H1 (cell line): ENCODE measurements at regions not wholly inside any gene's neighbourhood (a gene's known extent, or its start where the extent isn't known, plus 50 kb on each side); places are given as distances from the start of the nearest gene placed in this dataset.

Experiments
- CTCF ChIA-PET: fragments of 300-600 bp; sonication (Branson Sonifier 250); formaldehyde crosslinking; loops from one replicate; lab custom pipeline; 2021; ENCODE audit not compliant: partially characterized antibody; lab: Charles Lee
- POLR2A ChIA-PET: fragments of 300-600 bp; sonication (Branson Sonifier 250); formaldehyde crosslinking; loops from one replicate; lab custom pipeline; 2021; ENCODE audit warnings: inconsistent platforms; ENCODE audit not compliant: partially characterized antibody; lab: Charles Lee
- DNase-seq, 2 experiments: peaks; one replicate each; pipeline versions ENCODE4 v3.0.0 to v3.0.0-alpha.2; 2010 to 2022; ENCODE audit warnings: low spot score in 2 of 2, low read depth in 1 of 2, mixed read lengths in 1 of 2
- FAIRE-seq: peaks from 2 replicates; lab custom pipeline; 2011; peaks lifted over from hg19 to GRCh38; lab: Jason Lieb, UNC
- H2AFZ ChIP-seq: 2 replicates; pipeline ENCODE4 v1.8.1; 2012; ENCODE audit warnings: low read length, inconsistent platforms
- H2AK5ac ChIP-seq: 2 replicates; pipeline ENCODE4 v1.6.1; 2013; ENCODE audit warnings: low read depth, low read length
- H2BK120ac ChIP-seq: replicated peaks from 2 replicates; pipeline ENCODE3; 2013; ENCODE audit warnings: low read depth, low read length, inconsistent platforms
- H2BK12ac ChIP-seq: 2 replicates; pipeline ENCODE4 v1.6.1; 2013; ENCODE audit warnings: low read depth, low read length
- H2BK15ac ChIP-seq: 2 replicates; pipeline ENCODE4 v1.6.1; 2013; ENCODE audit warnings: low read length
- H2BK20ac ChIP-seq: 2 replicates; pipeline ENCODE4 v1.6.1; 2013; ENCODE audit warnings: low read length
- H2BK5ac ChIP-seq: 2 replicates; pipeline ENCODE4 v1.6.1; 2013; ENCODE audit warnings: low read depth, low read length
- H3K14ac ChIP-seq: 2 replicates; pipeline ENCODE4 v1.6.1; 2013; ENCODE audit warnings: inconsistent platforms; ENCODE audit not compliant: insufficient read length
- H3K18ac ChIP-seq: 2 replicates; pipeline ENCODE4 v1.6.1; 2013; ENCODE audit warnings: low read length; ENCODE audit errors: extremely low read depth
- H3K23ac ChIP-seq: 2 replicates; pipeline ENCODE4 v1.6.1; 2013; ENCODE audit warnings: inconsistent platforms; ENCODE audit not compliant: insufficient read length
- H3K23me2 ChIP-seq: 2 replicates; pipeline ENCODE4 v1.6.1; 2013; ENCODE audit warnings: low read depth, low read length
- H3K27ac ChIP-seq: 2 replicates; pipeline ENCODE4 v1.6.1; 2011; ENCODE audit warnings: low read depth, low read length, inconsistent platforms
- H3K27me3 ChIP-seq, 4 experiments: replicated peaks in 1 of 4; 1 replicate in 1 of 4; 2 replicates in 3 of 4; pipeline versions ENCODE4 v1.6.1 to v1.8.1; 2011 to 2013; ENCODE audit warnings: low read length in 3 of 4, mild to moderate bottlenecking in 3 of 4, inconsistent platforms in 2 of 4, mixed read lengths in 2 of 4, moderate library complexity in 1 of 4; ENCODE audit not compliant: control insufficient read depth in 3 of 4, insufficient read depth in 3 of 4; ENCODE audit errors: extremely low read depth in 1 of 4
- H3K36me3 ChIP-seq, 4 experiments: 2 replicates each; pipeline versions ENCODE4 v1.6.1 to v1.8.1; 2011 to 2013; ENCODE audit warnings: mild to moderate bottlenecking in 4 of 4, low read length in 3 of 4, moderate library complexity in 2 of 4, control low read depth in 1 of 4, inconsistent platforms in 1 of 4; ENCODE audit not compliant: insufficient read depth in 4 of 4, control insufficient read depth in 2 of 4
- H3K4ac ChIP-seq: replicated peaks from 2 replicates; pipeline ENCODE3; 2013; ENCODE audit warnings: low read length, low read depth, mixed read lengths, inconsistent platforms; ENCODE audit not compliant: insufficient read length
- H3K4me1 ChIP-seq, 4 experiments: replicated peaks in 1 of 4; 1 replicate in 1 of 4; 2 replicates in 3 of 4; pipeline versions ENCODE4 v1.6.1 to v1.8.1; 2011 to 2013; ENCODE audit warnings: low read length in 3 of 4, inconsistent platforms in 2 of 4, mixed read lengths in 1 of 4; ENCODE audit not compliant: insufficient read depth in 4 of 4, control insufficient read depth in 3 of 4
- H3K4me2 ChIP-seq, 2 experiments: 2 replicates each; pipeline versions ENCODE4 v1.6.1 to v1.8.1; 2011 to 2013; ENCODE audit warnings: low read depth in 2 of 2, low read length in 2 of 2, control low read depth in 1 of 2, inconsistent platforms in 1 of 2, mild to moderate bottlenecking in 1 of 2; ENCODE audit not compliant: insufficient read depth in 1 of 2
- H3K4me3 ChIP-seq, 4 experiments: fragments of 200-600, 300-600 bp in 1 of 4; sonication (generic), shearing (Covaris generic), sonication (Bioruptor Twin) in 1 of 4; 2 replicates each; pipeline versions ENCODE4 v1.5.1 to v1.8.1; 2011 to 2016; ENCODE audit warnings: low read length in 4 of 4, low read depth in 3 of 4, control low read depth in 2 of 4, inconsistent platforms in 2 of 4, mild to moderate bottlenecking in 2 of 4, mixed read lengths in 1 of 4, moderate library complexity in 1 of 4; ENCODE audit not compliant: insufficient read depth in 2 of 4; ENCODE audit errors: extremely low read depth in 1 of 4
- H3K56ac ChIP-seq: replicated peaks from 2 replicates; pipeline ENCODE3; 2013; ENCODE audit warnings: low read depth, mild to moderate bottlenecking, mixed read lengths, low read length, inconsistent platforms; ENCODE audit not compliant: insufficient read length
- H3K79me1 ChIP-seq: 2 replicates; pipeline ENCODE4 v1.6.1; 2013; ENCODE audit warnings: low read depth, low read length, control low read depth
- H3K79me2 ChIP-seq, 2 experiments: 2 replicates each; pipeline versions ENCODE4 v1.6.1 to v1.8.1; 2012 to 2013; ENCODE audit warnings: low read length in 2 of 2, mild to moderate bottlenecking in 2 of 2, inconsistent platforms in 1 of 2; ENCODE audit not compliant: insufficient read depth in 2 of 2, control insufficient read depth in 1 of 2
- H3K9ac ChIP-seq, 4 experiments: replicated peaks in 1 of 4; 1 replicate in 1 of 4; 2 replicates in 3 of 4; pipeline versions ENCODE4 v1.6.1 to v1.8.1; 2011 to 2013; ENCODE audit warnings: low read depth in 3 of 4, low read length in 3 of 4, control low read depth in 2 of 4, mild to moderate bottlenecking in 2 of 4, moderate library complexity in 2 of 4, inconsistent platforms in 1 of 4; ENCODE audit errors: extremely low read depth in 1 of 4
- H3K9me3 ChIP-seq, 2 experiments: 2 replicates each; pipeline versions ENCODE4 v1.6.1 to v1.8.1; 2012 to 2013; ENCODE audit warnings: mild to moderate bottlenecking in 2 of 2, moderate library complexity in 2 of 2, control low read depth in 1 of 2, inconsistent platforms in 1 of 2, low read depth in 1 of 2, low read length in 1 of 2, mixed read lengths in 1 of 2; ENCODE audit not compliant: insufficient read depth in 2 of 2
- H4K20me1 ChIP-seq, 2 experiments: replicated peaks in 1 of 2; 2 replicates each; pipeline versions ENCODE3 to v1.8.1; 2011 to 2013; ENCODE audit warnings: inconsistent platforms in 2 of 2, low read length in 2 of 2, mild to moderate bottlenecking in 1 of 2; ENCODE audit not compliant: insufficient read depth in 2 of 2, control insufficient read depth in 1 of 2
- H4K5ac ChIP-seq: 2 replicates; pipeline ENCODE4 v1.6.1; 2013; ENCODE audit warnings: low read length, low read depth, mixed read lengths, inconsistent platforms; ENCODE audit not compliant: insufficient read length
- H4K8ac ChIP-seq: 2 replicates; pipeline ENCODE4 v1.8.0; 2013; ENCODE audit warnings: mild to moderate bottlenecking, moderate library complexity, low read length, inconsistent platforms; ENCODE audit not compliant: insufficient read depth; ENCODE audit errors: extremely low read depth
- H4K91ac ChIP-seq: replicated peaks from 2 replicates; pipeline ENCODE3; 2013; ENCODE audit warnings: low read length, mixed read lengths, inconsistent platforms; ENCODE audit not compliant: insufficient read length
- BCL11A ChIP-seq, 2 experiments: IDR thresholded peaks; one replicate each; pipeline ENCODE4 v1.6.1; 2011; ENCODE audit warnings: low read depth in 2 of 2, low read length in 2 of 2, mild to moderate bottlenecking in 2 of 2
- CBX8 ChIP-seq: fragments of 300-800, 300-1000 bp; sonication (generic); IDR thresholded peaks from 2 replicates; pipeline ENCODE4 v1.7.1; 2016; ENCODE audit warnings: low read depth, low read length, borderline replicate concordance
- JUN ChIP-seq: IDR thresholded peaks from 2 replicates; pipeline ENCODE4 v1.6.1; 2011; ENCODE audit warnings: low read depth, mild to moderate bottlenecking, improper control_type of control experiment, low read length
- KDM5A ChIP-seq: fragments of 200-600 bp; IDR thresholded peaks from 2 replicates; pipeline ENCODE4 v1.7.1; 2012; ENCODE audit warnings: mild to moderate bottlenecking, low read length, inconsistent platforms, mixed read lengths
- SP1 ChIP-seq: IDR thresholded peaks from 2 replicates; pipeline ENCODE4 v1.6.1; 2011; ENCODE audit warnings: low read depth, low read length
- TAF7 ChIP-seq: optimal IDR thresholded peaks from 2 replicates; pipeline ENCODE3; 2011; ENCODE audit warnings: low read depth, mild to moderate bottlenecking, inconsistent platforms, low read length, moderate library complexity, borderline replicate concordance
- TCF12 ChIP-seq: IDR thresholded peaks from 2 replicates; pipeline ENCODE4 v1.6.1; 2011; ENCODE audit warnings: low read depth, mild to moderate bottlenecking, low read length
- TEAD4 ChIP-seq: IDR thresholded peaks from 2 replicates; pipeline ENCODE4 v1.6.1; 2012; ENCODE audit warnings: low read depth, low read length, inconsistent platforms, mixed read lengths
- WGBS, 2 experiments: shearing (Covaris generic) in 1 of 2; methylation state at CpG; one replicate each; pipeline versions ENCODE4 v1.1.6 to v1.1.7; 2013 to 2015; ENCODE audit warnings: low lambda C conversion rate in 2 of 2, mixed read lengths in 2 of 2, inconsistent platforms in 1 of 2, low coverage in 1 of 2, missing lambda C conversion rate in 1 of 2; ENCODE audit not compliant: insufficient replicate concordance in 2 of 2, insufficient coverage in 1 of 2, insufficient read length in 1 of 2; ENCODE audit errors: extremely low coverage in 1 of 2, missing lambda C conversion rate in 1 of 2; 5-methylcytosine and 5-hydroxymethylcytosine counted together
- TF ChIP-seq, protein P1 (sequence below): IDR thresholded peaks from 2 replicates; pipeline ENCODE4 v1.6.1; 2011; ENCODE audit warnings: low read length, improper control_type of control experiment

DNA sequence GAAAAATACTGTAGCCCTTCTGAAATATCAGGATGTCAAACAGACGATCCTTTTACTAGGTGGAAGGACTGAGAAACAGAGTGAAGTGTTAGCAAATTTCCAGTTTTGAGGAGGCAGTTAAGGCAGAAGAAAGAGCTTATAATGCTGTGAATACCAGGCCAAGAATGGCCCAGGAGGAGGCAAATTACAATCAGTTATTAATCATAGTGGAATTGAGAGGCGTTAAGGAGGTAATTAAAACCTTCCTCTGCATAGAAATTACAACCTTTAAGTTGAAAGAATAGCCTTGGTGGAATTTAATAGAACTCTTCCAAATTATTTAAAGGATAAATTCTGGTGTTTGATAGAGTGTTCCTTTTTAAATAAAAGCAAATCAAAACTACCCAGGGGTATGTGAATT lies 590.9 kb upstream of the SEL1L start:
- DNase-seq, result no peak
- H2AK5ac ChIP-seq, result no peak overlapping the region
- H2AFZ ChIP-seq, result no peak overlapping the region
- no peak overlapping the region for H2BK15ac ChIP-seq
- peaks cover 0 to 1% of the 10 kb centered on the region in 2 experiments for H4K20me1 ChIP-seq
- H3K4me3 ChIP-seq, result no peak overlapping the region
- no peaks in the 10 kb centered on the region for H3K27me3 ChIP-seq
- 83% methylated on average over 2 of the region's 2 CpGs; no CpG with 5 or more reads in 1 of the 2 experiments for WGBS, 2 experiments
- CTCF ChIA-PET, result interaction anchor here (1.1 kb wide), 1 partner anchor 10 kb away, joined by 3 read pairs; no protein-coding TSS in a partner anchor
- no peak for FAIRE-seq
- H4K91ac ChIP-seq, result no peak overlapping the region
- H3K4me2 ChIP-seq, result no peak overlapping the region
- no peaks in the 10 kb centered on the region for H3K36me3 ChIP-seq
- TF ChIP-seq SP1, result no peak
- TF ChIP-seq TCF12, result no peak
- no peak for TF ChIP-seq JUN
- no peak for TF ChIP-seq TAF7
- TF ChIP-seq KDM5A, result no peak
- no peak for TF ChIP-seq TEAD4
- TF ChIP-seq BCL11A (IDR thresholded peaks at IDR 0.05; ENCODE audit: low read depth in 2 of 2, low read length in 2 of 2), result no peak
- TF ChIP-seq, protein P1, sequence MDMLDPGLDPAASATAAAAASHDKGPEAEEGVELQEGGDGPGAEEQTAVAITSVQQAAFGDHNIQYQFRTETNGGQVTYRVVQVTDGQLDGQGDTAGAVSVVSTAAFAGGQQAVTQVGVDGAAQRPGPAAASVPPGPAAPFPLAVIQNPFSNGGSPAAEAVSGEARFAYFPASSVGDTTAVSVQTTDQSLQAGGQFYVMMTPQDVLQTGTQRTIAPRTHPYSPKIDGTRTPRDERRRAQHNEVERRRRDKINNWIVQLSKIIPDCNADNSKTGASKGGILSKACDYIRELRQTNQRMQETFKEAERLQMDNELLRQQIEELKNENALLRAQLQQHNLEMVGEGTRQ, result no peak
- TF ChIP-seq CBX8, result no peak
- H3K14ac ChIP-seq, result no peak overlapping the region
- H4K8ac ChIP-seq, result no peak overlapping the region
- H4K5ac ChIP-seq, result no peak overlapping the region
- H2BK120ac ChIP-seq, result no peak overlapping the region
- H3K79me2 ChIP-seq, result no peaks in the 10 kb centered on the region
- no peaks in the 10 kb centered on the region for H3K23me2 ChIP-seq
- no peak overlapping the region for H2BK5ac ChIP-seq
- no peak overlapping the region for H2BK20ac ChIP-seq
- H3K18ac ChIP-seq, result no peak overlapping the region
- no peak overlapping the region for H3K23ac ChIP-seq
- H3K4ac ChIP-seq, result no peak overlapping the region
- no peaks in the 10 kb centered on the region for H3K4me1 ChIP-seq
- H2BK12ac ChIP-seq, result no peak overlapping the region
- no peaks in the 10 kb centered on the region for H3K9me3 ChIP-seq
- POLR2A ChIA-PET, result no interaction called here
- no peak overlapping the region for H3K56ac ChIP-seq
- H3K9ac ChIP-seq, result no peak overlapping the region
- no peaks in the 10 kb centered on the region for H3K79me1 ChIP-seq
- no peak overlapping the region for H3K27ac ChIP-seq
